22Rv1 (cell line): ENCODE measurements at regions not wholly inside any gene's neighbourhood (a gene's known extent, or its start where the extent isn't known, plus 50 kb on each side); places are given as distances from the start of the nearest gene placed in this dataset.
A peak's percentile ranks its signal among the peaks of the same experiment; 100 is the strongest.

Source experiments
- H3K27ac ChIP-seq: fragments of 450-650 bp; 2 replicates; pipeline ENCODE4 v1.5.1; 2017
- CTCF ChIP-seq: fragments of 450-650 bp; IDR thresholded peaks from 2 replicates; pipeline ENCODE4 v1.5.1; 2017; ENCODE audit warnings: mild to moderate bottlenecking
- ZFX ChIP-seq: fragments of 450-650 bp; IDR thresholded peaks from 2 replicates; pipeline ENCODE4 v1.6.1; 2017; ENCODE audit warnings: antibody characterized with exemption, borderline replicate concordance

GRCh38 chr7:109986701-109987100 lies 1104.2 kb upstream of the LRRN3 start:
- TF ChIP-seq ZFX (no peak), CTCF (no peak)

GRCh38 chr7:109996411-109996810 lies 1094.5 kb upstream of the LRRN3 start:
- TF ChIP-seq CTCF, result no peak
- no peak for TF ChIP-seq ZFX
- no peak overlapping the region for H3K27ac ChIP-seq

More at GRCh38 chr7:109986701-109987100, 1104.2 kb upstream of the LRRN3 start:
- H3K27ac ChIP-seq, result no peak overlapping the region

GRCh38 chr7:109996927-109997326 lies 1094.0 kb upstream of the LRRN3 start:
- H3K27ac ChIP-seq, result no peak overlapping the region
- no peak for TF ChIP-seq ZFX
- no peak for TF ChIP-seq CTCF

- no peak overlapping the region for H3K27ac ChIP-seq
- TF ChIP-seq ZFX, result no peak
- no peak for TF ChIP-seq CTCF
Observed at GRCh38 chr7:109997837-109998236, 1093.1 kb upstream of the LRRN3 start.

- no peak overlapping the region for H3K27ac ChIP-seq
- TF ChIP-seq ZFX, result no peak
- no peak for TF ChIP-seq CTCF
Observed at GRCh38 chr7:110001254-110001938, 1089.5 kb upstream of the LRRN3 start.

GRCh38 chr7:110003827-110004226 lies 1087.1 kb upstream of the LRRN3 start:
- TF ChIP-seq CTCF (peak; percentile 46), ZFX (no peak)
- no peak overlapping the region for H3K27ac ChIP-seq

- H3K27ac ChIP-seq, result no peak overlapping the region
- no peak for TF ChIP-seq CTCF
- TF ChIP-seq ZFX, result no peak
Observed at GRCh38 chr7:110007320-110008063, 1083.4 kb upstream of the LRRN3 start.
